Loucy (cell line): ENCODE measurements at regions not wholly inside any gene's neighbourhood (a gene's known extent, or its start where the extent isn't known, plus 50 kb on each side); places are given as distances from the start of the nearest gene placed in this dataset.

Source experiments
- CTCF ChIP-seq: fragments of 200-600 bp; sonication (generic); conservative IDR thresholded peaks from 2 replicates; pipeline ENCODE4 v1.5.1; 2014; ENCODE audit warnings: mild to moderate bottlenecking, antibody characterized with exemption, low read length
- EZH2phosphoT487 ChIP-seq: fragments of 200-600 bp; IDR thresholded peaks from 2 replicates; pipeline ENCODE4 v1.6.1; 2018; ENCODE audit warnings: antibody characterized with exemption, mild to moderate bottlenecking, moderate library complexity, borderline replicate concordance

GRCh38 chr2:66929632-66930338, 467.3 kb upstream of the ETAA1 start:
- TF ChIP-seq CTCF (no peak), EZH2phosphoT487 (no peak)
